OCI-LY7 (cell line): ENCODE measurements at regions not wholly inside any gene's neighbourhood (a gene's known extent, or its start where the extent isn't known, plus 50 kb on each side); places are given as distances from the start of the nearest gene placed in this dataset.

Experiments used
- BruUV-seq: library from RNA; stranded (reverse); fragments of 400-500 nt; replicated peaks from 2 replicates; lab custom pipeline; 2021; lab: Mats Ljungman, UMichigan
- CTCF ChIA-PET: fragments of 300-600 bp; sonication (Branson Sonifier 250); formaldehyde crosslinking; loops from one replicate; lab custom pipeline; 2022; ENCODE audit warnings: antibody characterized with exemption; ENCODE audit not compliant: unreplicated experiment; lab: Charles Lee
- POLR2A ChIA-PET: fragments of 300-600 bp; sonication (Branson Sonifier 250); formaldehyde crosslinking; loops from one replicate; lab custom pipeline; 2022; ENCODE audit warnings: antibody characterized with exemption; lab: Charles Lee
- DNase-seq: peaks from one replicate; pipeline ENCODE4 v3.0.0-alpha.2; 2015; ENCODE audit warnings: low spot score
- H2AFZ ChIP-seq: fragments of 200-600 bp; sonication (generic), shearing (Covaris generic); 2 replicates; pipeline ENCODE4 v1.6.1; 2014; ENCODE audit warnings: mild to moderate bottlenecking, antibody characterized with exemption, low read length, moderate library complexity
- H3K27ac ChIP-seq: fragments of 200-600 bp; sonication (generic); 2 replicates; pipeline ENCODE4 v1.5.1; 2014; ENCODE audit warnings: mixed run types, low read depth, mild to moderate bottlenecking, moderate library complexity, low read length, inconsistent platforms; ENCODE audit not compliant: poor library complexity, severe bottlenecking
- H3K36me3 ChIP-seq: fragments of 200-600 bp; sonication (generic); 2 replicates; pipeline ENCODE4 v1.6.1; 2014; ENCODE audit warnings: mild to moderate bottlenecking, antibody characterized with exemption, low read length, moderate library complexity, mixed read lengths; ENCODE audit not compliant: insufficient read depth
- H3K4me1 ChIP-seq: fragments of 200-600 bp; sonication (generic); 2 replicates; pipeline ENCODE4 v1.5.1; 2014; ENCODE audit warnings: mild to moderate bottlenecking, low read length; ENCODE audit not compliant: insufficient read depth, poor library complexity, severe bottlenecking
- H3K4me2 ChIP-seq: fragments of 200-600 bp; sonication (generic); 2 replicates; pipeline ENCODE4 v1.6.1; 2014; ENCODE audit warnings: mild to moderate bottlenecking, low read length
- H3K4me3 ChIP-seq: fragments of 200-600 bp; sonication (generic); 2 replicates; pipeline ENCODE4 v1.5.1; 2014; ENCODE audit warnings: mild to moderate bottlenecking, low read depth, low read length; ENCODE audit not compliant: poor library complexity, severe bottlenecking
- H3K79me2 ChIP-seq: fragments of 200-600 bp; sonication (generic); 2 replicates; pipeline ENCODE4 v1.6.1; 2016; ENCODE audit warnings: low read depth, mild to moderate bottlenecking, low read length, moderate library complexity, mixed read lengths; ENCODE audit not compliant: insufficient read depth
- H3K9me2 ChIP-seq: fragments of 200-600 bp; sonication (generic); 2 replicates; pipeline ENCODE4 v1.6.1; 2016; ENCODE audit warnings: mild to moderate bottlenecking, low read length, mixed read lengths; ENCODE audit not compliant: insufficient read depth
- H3K9me3 ChIP-seq: fragments of 200-600 bp; sonication (generic); 2 replicates; pipeline ENCODE4 v1.6.1; 2014; ENCODE audit warnings: mild to moderate bottlenecking, mixed run types, low read length, mixed read lengths
- H4K20me1 ChIP-seq: fragments of 200-600 bp; sonication (generic); 2 replicates; pipeline ENCODE4 v1.6.1; 2014; ENCODE audit warnings: mild to moderate bottlenecking, antibody characterized with exemption, low read length, moderate library complexity, mixed read lengths; ENCODE audit not compliant: insufficient read depth
- CTCF ChIP-seq: fragments of 200-600 bp; sonication (generic); conservative IDR thresholded peaks from 2 replicates; pipeline ENCODE4 v1.5.1; 2014; ENCODE audit warnings: mild to moderate bottlenecking, antibody characterized with exemption, low read length, moderate library complexity, mixed read lengths
- EZH2phosphoT487 ChIP-seq: fragments of 200-600 bp; sonication (generic); IDR thresholded peaks from 2 replicates; pipeline ENCODE4 v1.6.1; 2018; ENCODE audit warnings: low read depth, borderline replicate concordance, mild to moderate bottlenecking, mixed run types, antibody characterized with exemption, low read length, moderate library complexity, mixed read lengths
- intact Hi-C: fragments of 100-400 bp; cut with micrococcal nuclease; formaldehyde crosslinking; loops from one replicate; pipeline ENCODE4 v1.10.0; 2022; ENCODE audit not compliant: unreplicated experiment

GRCh38 chr9:104280178-104280560, 186.1 kb downstream of the SMC2 start:
- Histone ChIP-seq H4K20me1 (no peaks in the 10 kb centered on the region), H3K36me3 (no peaks in the 10 kb centered on the region), H3K4me3 (no peak overlapping the region), H3K9me3 (no peaks in the 10 kb centered on the region), H3K4me2 (no peak overlapping the region), H3K79me2 (no peaks in the 10 kb centered on the region), H3K4me1 (no peaks in the 10 kb centered on the region), H3K9me2 (no peaks in the 10 kb centered on the region), H3K27ac (no peak overlapping the region), H2AFZ (no peak overlapping the region)
- no peak for TF ChIP-seq CTCF
- TF ChIP-seq EZH2phosphoT487 = no peak
- CTCF ChIA-PET = no interaction called here
- DNase-seq = no peak
- no TSS peak for BruUV-seq
- POLR2A ChIA-PET = no interaction called here
- intact Hi-C loops = no loop called here

DNA sequence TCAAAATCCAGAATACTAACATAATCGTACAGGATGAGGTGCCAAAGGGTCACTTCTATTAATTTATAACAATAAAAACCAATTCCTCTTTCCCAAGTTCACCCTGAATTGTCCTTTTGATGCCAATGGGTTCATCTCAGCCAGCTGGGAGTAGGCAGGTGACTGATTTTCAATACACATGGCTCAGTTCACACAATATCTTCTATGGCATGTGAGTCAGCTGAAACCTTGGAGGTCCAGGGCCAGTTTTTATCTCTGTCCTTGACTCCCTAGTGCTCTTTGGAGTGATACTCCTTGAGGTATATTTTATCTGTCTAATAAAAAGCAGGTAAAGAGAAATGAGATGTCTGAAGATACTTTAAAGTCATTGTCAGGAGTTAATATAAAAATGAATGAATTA, 186.6 kb downstream of the SMC2 start:
- no peaks in the 10 kb centered on the region for H4K20me1 ChIP-seq
- BruUV-seq = no TSS peak
- no peaks in the 10 kb centered on the region for H3K79me2 ChIP-seq
- no peaks in the 10 kb centered on the region for H3K9me2 ChIP-seq
- DNase-seq = no peak
- intact Hi-C loops = no loop called here
- no peak for TF ChIP-seq CTCF
- TF ChIP-seq EZH2phosphoT487 = no peak
- POLR2A ChIA-PET = no interaction called here
- CTCF ChIA-PET = no interaction called here
- no peak overlapping the region for H2AFZ ChIP-seq
- H3K27ac ChIP-seq = no peak overlapping the region
- no peaks in the 10 kb centered on the region for H3K4me1 ChIP-seq
- H3K9me3 ChIP-seq = no peaks in the 10 kb centered on the region
- H3K4me3 ChIP-seq = no peak overlapping the region
- H3K36me3 ChIP-seq = no peaks in the 10 kb centered on the region
- H3K4me2 ChIP-seq = no peak overlapping the region

DNA sequence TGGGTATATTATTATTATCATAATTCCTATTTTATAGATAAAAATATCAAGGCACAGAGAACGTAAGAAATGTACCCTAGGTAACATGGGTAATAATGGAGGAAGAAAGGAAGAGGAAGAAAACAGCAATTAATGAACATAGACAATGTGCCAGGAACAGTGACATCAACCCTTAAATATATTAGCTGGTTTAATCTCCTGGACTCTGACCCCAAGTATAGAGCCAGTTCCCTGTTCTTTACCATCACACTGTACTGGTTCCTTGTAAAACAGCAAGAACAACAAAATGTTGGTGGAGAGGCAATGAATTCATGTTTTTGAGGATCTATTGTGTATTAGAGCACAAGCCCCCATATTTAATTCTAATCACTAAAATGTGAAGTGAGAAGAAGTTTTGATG, 192.1 kb downstream of the SMC2 start:
- Histone ChIP-seq H4K20me1 (no peaks in the 10 kb centered on the region), H3K9me3 (no peaks in the 10 kb centered on the region), H3K27ac (no peak overlapping the region), H3K4me3 (no peak overlapping the region), H3K4me1 (no peaks in the 10 kb centered on the region), H2AFZ (no peak overlapping the region), H3K79me2 (no peaks in the 10 kb centered on the region), H3K4me2 (no peak overlapping the region), H3K9me2 (no peaks in the 10 kb centered on the region), H3K36me3 (no peaks in the 10 kb centered on the region)
- ChIA-PET CTCF (no interaction called here), POLR2A (interaction anchor here (0.7 kb wide), 1 partner anchor 576 kb away, joined by 5 read pairs; no protein-coding TSS in a partner anchor)
- TF ChIP-seq CTCF = no peak
- TF ChIP-seq EZH2phosphoT487 = no peak
- no TSS peak for BruUV-seq
- intact Hi-C loops = no loop called here
- no peak for DNase-seq
